Esophagus muscularis mucosa (tissue), 4 donors: ENCODE measurements at regions not wholly inside any gene's neighbourhood (a gene's known extent, or its start where the extent isn't known, plus 50 kb on each side); places are given as distances from the start of the nearest gene placed in this dataset.

Experiments used
- EP300 ChIP-seq: sonication (generic); formaldehyde crosslinking; IDR thresholded peaks from one replicate; pipeline ENCODE4 v1.6.1; 2017; ENCODE audit warnings: antibody characterized with exemption
- POLR2A ChIP-seq: fragments of 450-650 bp; IDR thresholded peaks from one replicate; pipeline ENCODE4 v1.6.1; 2017; ENCODE audit warnings: antibody characterized with exemption, moderate library complexity, mild to moderate bottlenecking, low read depth
- POLR2AphosphoS5 ChIP-seq, 2 donors: sonication (generic); formaldehyde crosslinking; IDR thresholded peaks; one replicate each; pipeline ENCODE4 v1.6.1; 2017; ENCODE audit warnings: antibody characterized with exemption in 2 of 2
- TF ChIP-seq, protein P1 (sequence below), 3 experiments: fragments of 200-600 bp in 2 of 3; fragments of 450-650 bp in 1 of 3; sonication (generic) in 2 of 3; IDR thresholded peaks; one replicate each; pipeline ENCODE4 v1.5.1; 2017 to 2019; ENCODE audit warnings: antibody characterized with exemption in 3 of 3, mild to moderate bottlenecking in 2 of 3, moderate library complexity in 1 of 3

DNA sequence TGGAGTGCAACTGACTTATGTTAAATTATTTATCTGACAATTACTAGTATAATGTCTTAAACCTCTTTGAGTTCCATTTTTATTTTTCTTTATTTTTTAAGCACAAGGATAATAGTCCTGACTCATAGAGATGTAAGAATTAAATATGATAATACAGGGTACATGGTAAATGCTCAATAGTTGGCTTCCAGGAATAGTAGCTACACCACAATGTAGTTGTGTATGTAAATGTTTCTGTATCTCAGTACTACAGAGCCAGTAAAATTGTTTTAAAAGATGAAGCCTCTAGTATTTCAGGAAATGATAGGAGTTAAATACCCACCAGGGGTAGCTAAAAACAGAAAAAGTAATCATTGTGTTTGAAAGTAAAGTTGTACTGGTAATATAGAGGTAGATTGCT is 487.4 kb upstream of the IRAK1BP1 start:
- TF ChIP-seq EP300 (no peak), POLR2A (no peak), POLR2AphosphoS5 (IDR thresholded peaks at IDR 0.05) (no peak)
- TF ChIP-seq, protein P1, sequence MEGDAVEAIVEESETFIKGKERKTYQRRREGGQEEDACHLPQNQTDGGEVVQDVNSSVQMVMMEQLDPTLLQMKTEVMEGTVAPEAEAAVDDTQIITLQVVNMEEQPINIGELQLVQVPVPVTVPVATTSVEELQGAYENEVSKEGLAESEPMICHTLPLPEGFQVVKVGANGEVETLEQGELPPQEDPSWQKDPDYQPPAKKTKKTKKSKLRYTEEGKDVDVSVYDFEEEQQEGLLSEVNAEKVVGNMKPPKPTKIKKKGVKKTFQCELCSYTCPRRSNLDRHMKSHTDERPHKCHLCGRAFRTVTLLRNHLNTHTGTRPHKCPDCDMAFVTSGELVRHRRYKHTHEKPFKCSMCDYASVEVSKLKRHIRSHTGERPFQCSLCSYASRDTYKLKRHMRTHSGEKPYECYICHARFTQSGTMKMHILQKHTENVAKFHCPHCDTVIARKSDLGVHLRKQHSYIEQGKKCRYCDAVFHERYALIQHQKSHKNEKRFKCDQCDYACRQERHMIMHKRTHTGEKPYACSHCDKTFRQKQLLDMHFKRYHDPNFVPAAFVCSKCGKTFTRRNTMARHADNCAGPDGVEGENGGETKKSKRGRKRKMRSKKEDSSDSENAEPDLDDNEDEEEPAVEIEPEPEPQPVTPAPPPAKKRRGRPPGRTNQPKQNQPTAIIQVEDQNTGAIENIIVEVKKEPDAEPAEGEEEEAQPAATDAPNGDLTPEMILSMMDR (IDR thresholded peaks at IDR 0.05), result no peak
